ENCODE measurements at regions not wholly inside any gene's neighbourhood (a gene's known extent, or its start where the extent isn't known, plus 50 kb on each side); places are given as distances from the start of the nearest gene placed in this dataset.
"Not testable (repeated sequence)": the region's sequence is repeated elsewhere in the genome, so short reads cannot be mapped to it uniquely, and the experiment has no call there.

DNA sequence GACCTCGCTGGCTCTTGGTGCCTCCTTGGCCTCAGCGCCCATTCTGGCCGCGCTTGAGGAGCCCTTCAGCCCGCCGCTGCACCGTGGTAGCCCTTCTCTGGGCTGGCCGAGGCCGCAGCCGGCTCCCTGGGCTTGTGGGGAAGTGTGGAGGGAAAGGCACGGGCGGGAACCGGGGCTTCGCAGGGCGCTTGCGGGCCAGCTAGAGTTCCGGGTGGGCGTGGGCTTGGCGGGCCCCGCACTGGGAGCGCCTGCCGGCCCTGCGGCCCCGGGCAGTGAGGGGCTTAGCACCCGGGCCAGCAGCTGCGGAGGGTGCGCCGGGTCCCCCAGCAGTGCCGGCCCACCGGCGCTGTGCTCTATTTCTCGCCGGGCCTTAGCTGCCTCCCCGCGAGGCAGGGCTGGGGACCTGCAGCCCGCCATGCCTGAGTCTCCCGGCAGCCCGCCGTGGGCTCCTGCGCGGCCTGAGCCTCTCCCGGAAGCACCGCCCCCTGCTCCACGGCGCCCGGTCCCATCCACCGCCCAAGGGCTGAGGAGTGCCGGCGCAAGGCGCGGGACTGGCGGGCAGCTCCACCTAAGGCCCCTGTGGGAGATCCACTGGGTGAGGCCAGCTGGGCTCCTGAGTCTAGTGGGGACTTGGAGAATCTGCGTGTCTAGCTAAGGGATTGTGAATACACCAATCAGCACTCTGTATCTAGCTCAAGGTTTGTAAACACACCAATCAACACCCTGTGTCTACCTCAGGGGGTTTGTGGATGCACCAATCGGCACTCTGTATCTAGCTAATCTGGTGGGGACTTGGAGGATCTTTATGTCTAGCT is 141.1 kb downstream of the SLCO4C1 start:
- H3K4me1 ChIP-seq; H3K27me3 ChIP-seq (ENCODE audit: low read depth); H3K36me3 ChIP-seq (replicated peaks); DNase-seq (ENCODE audit: low spot score in 2 of 2); in situ Hi-C loops (cut with MboI; ENCODE audit: low sequenced_read_pairs); H3K9me3 ChIP-seq; H3K4me3 ChIP-seq: not testable (repeated sequence)

DNA sequence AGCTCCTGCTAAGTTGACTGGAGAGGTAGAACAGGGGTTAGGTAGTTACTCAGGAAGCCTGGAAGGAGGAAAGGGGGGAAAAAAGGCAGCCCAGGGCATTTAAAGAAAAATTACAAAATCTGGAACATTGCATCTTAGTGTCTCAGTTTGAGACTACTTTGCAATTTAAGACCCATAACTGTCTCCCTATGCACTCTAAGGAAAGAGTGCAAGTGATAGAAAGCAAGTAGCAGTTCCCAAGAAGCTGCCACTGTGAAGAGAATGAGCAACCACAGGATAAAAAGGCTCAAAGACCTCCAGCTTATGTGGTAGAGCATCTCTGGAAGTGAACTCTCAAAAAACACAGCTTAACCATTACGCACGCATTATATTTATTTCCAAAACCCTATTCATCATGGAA is 141.8 kb downstream of the SLCO4C1 start:
- in situ Hi-C loops (cut with MboI; ENCODE audit: low sequenced_read_pairs) = no loop called here
- Histone ChIP-seq H3K27me3 (ENCODE audit: low read depth) (0 out of 2 replicates have a peak, but pooled peaks cover 4% of the 10 kb centered on the region), H3K4me3 (no peak overlapping the region), H3K9me3 (no peaks in the 10 kb centered on the region), H3K4me1 (no peaks in the 10 kb centered on the region), H3K36me3 (replicated peaks) (no peaks in the 10 kb centered on the region)
- no peak for DNase-seq (ENCODE audit: low spot score in 2 of 2)

DNA sequence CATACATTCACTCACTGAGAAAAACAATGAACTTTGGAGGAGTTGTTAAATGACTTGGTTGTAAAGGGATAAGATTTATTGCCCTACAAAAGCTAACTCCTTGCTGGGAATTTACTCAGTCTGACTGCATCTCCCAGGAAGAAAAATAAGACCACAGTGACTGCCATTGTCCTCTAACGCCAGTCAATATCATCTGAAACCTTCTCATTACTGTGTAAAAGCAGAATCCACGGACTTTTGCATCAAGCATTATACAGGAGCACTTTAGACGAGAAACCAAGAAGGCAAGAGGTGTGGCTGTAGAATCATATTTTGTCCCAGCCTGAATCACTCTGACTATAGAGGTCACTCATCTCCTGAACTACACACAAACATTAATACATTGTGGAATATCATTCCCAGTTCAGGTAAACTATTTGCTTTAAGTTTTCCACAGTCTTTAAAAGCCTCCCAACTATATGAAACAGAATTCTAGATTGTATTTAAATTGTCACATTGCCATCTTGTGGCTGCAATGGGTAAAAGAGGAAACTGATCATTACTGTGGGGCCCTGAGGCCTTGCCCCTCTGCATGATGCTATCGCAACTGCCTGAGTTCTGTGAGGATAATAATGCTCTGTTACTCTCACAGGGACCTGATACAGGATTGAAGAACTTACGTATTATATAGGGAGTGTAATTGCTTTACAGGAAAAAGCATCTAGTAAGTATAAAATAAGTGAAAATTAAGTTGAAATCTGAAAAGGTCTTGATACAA is 142.9 kb downstream of the SLCO4C1 start:
- in situ Hi-C loops (cut with MboI; ENCODE audit: low sequenced_read_pairs) = no loop called here
- no peaks in the 10 kb centered on the region for H3K4me1 ChIP-seq
- H3K27me3 ChIP-seq (ENCODE audit: low read depth) = 0 out of 2 replicates have a peak, but pooled peaks cover 4% of the 10 kb centered on the region
- no peaks in the 10 kb centered on the region for H3K36me3 ChIP-seq (replicated peaks)
- no peak overlapping the region for H3K4me3 ChIP-seq
- no peaks in the 10 kb centered on the region for H3K9me3 ChIP-seq
- DNase-seq (ENCODE audit: low spot score in 2 of 2) = peak; percentile 8 to 23

DNA sequence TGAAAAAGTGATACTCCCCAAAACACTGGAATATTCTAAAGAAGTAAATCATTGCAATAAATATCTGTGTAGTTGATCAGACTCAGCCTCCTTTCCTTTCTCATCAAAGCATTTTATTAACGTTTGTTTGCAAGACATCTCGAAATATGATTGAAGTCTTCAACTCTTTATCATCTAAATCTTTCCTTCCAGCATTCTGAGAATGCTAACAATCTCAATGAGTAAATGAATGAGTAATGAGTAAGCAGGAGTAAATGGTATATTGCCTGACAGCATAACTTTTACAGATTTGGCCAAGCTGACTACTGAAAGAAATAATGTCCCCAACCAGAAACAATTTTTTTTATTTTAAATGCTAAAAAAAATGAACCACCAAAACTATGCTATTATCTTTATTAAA is 157.1 kb downstream of the SLCO4C1 start:
- no peaks in the 10 kb centered on the region for H3K9me3 ChIP-seq

DNA sequence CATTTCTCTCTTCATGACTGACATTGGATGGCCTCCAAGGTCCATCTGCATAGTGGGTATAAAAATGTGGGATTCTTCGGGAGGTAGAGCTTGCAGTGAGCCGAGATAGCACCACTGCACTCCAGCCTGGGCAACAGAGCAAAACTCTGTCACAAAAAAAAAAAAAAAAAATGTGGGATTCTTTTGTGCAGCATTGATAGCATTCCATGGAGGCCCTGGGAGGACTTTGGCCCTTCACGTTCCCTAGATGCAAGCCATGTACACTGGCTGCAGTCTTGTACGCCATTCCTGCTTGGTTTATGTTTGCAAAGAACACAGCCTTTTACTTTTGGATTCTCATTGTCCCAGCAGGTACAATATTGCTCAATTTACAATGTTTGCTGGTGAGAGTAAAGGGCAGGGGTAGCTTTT is 157.8 kb downstream of the SLCO4C1 start:
- H3K27me3 ChIP-seq (ENCODE audit: low read depth) = no peaks in the 10 kb centered on the region
- H3K4me3 ChIP-seq = no peak overlapping the region
- DNase-seq (ENCODE audit: low spot score in 2 of 2) = no peak
- in situ Hi-C loops (cut with MboI; ENCODE audit: low sequenced_read_pairs) = no loop called here
- no peaks in the 10 kb centered on the region for H3K4me1 ChIP-seq
- H3K36me3 ChIP-seq (replicated peaks) = no peaks in the 10 kb centered on the region
- no peaks in the 10 kb centered on the region for H3K9me3 ChIP-seq

More for the DNA sequence above, 157.1 kb downstream of the SLCO4C1 start:
- in situ Hi-C loops (cut with MboI; ENCODE audit: low sequenced_read_pairs) = no loop called here
- H3K36me3 ChIP-seq (replicated peaks) = no peaks in the 10 kb centered on the region
- H3K4me1 ChIP-seq = no peaks in the 10 kb centered on the region
- no peak for DNase-seq (ENCODE audit: low spot score in 2 of 2)
- H3K4me3 ChIP-seq = no peak overlapping the region
- H3K27me3 ChIP-seq (ENCODE audit: low read depth) = no peaks in the 10 kb centered on the region

DNA sequence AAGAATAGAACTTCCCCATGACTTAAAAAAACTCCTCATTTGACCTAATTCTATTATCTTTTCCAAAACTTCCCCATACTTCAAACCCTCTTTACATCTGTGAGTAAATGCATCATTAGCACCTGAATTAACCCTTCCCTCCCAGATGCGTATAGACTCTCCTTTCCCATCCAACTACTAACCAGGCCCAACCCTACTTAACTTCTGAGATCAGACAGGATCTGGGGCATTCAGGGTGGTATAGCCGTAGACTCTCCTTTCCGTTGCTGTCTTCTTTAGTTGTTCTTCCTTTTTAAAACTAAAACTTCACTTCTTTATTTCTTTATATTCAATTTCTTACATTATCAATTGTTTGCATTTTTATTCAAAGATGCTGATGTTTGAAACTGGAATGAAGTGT is 165.2 kb downstream of the SLCO4C1 start:
- no peaks in the 10 kb centered on the region for H3K27me3 ChIP-seq (ENCODE audit: low read depth)
- in situ Hi-C loops (cut with MboI; ENCODE audit: low sequenced_read_pairs) = no loop called here
- no peak for DNase-seq (ENCODE audit: low spot score in 2 of 2)

DNA sequence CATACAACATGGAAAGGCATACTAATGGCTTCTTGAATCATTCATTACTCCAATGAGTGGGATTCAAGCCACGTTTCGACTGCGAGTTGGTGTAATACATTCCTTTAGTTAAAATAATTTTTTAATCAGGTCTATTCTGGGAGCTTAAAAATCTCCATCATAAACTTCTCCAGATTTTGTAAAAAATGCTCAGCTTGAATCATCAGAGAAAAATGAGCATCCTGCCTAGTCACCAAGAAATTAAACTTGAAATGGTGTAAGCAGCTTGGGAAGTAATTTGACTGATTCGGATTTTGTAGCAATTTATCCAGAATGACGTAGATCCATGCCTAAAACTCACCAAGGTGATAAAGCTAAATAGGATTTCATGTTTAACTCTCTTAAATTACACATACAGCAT is 165.7 kb downstream of the SLCO4C1 start:
- H3K36me3 ChIP-seq (replicated peaks) = no peaks in the 10 kb centered on the region
- no peak for DNase-seq (ENCODE audit: low spot score in 2 of 2)
- in situ Hi-C loops (cut with MboI; ENCODE audit: low sequenced_read_pairs) = no loop called here
- no peak overlapping the region for H3K4me3 ChIP-seq
- no peaks in the 10 kb centered on the region for H3K4me1 ChIP-seq
- no peaks in the 10 kb centered on the region for H3K27me3 ChIP-seq (ENCODE audit: low read depth)
- H3K9me3 ChIP-seq = no peaks in the 10 kb centered on the region

More for the DNA sequence above, 165.2 kb downstream of the SLCO4C1 start:
- H3K36me3 ChIP-seq (replicated peaks) = no peaks in the 10 kb centered on the region
- no peak overlapping the region for H3K4me3 ChIP-seq
- H3K9me3 ChIP-seq = no peaks in the 10 kb centered on the region
- no peaks in the 10 kb centered on the region for H3K4me1 ChIP-seq

- no peaks in the 10 kb centered on the region for H3K36me3 ChIP-seq (replicated peaks)
- no peak for DNase-seq (ENCODE audit: low spot score in 2 of 2)
- no peaks in the 10 kb centered on the region for H3K27me3 ChIP-seq (ENCODE audit: low read depth)
- in situ Hi-C loops (cut with MboI; ENCODE audit: low sequenced_read_pairs) = no loop called here
- no peaks in the 10 kb centered on the region for H3K9me3 ChIP-seq
- H3K4me3 ChIP-seq = no peak overlapping the region
- no peaks in the 10 kb centered on the region for H3K4me1 ChIP-seq
These were observed 176.8 kb downstream of the SLCO4C1 start for GRCh38 chr5:102119252-102119651.

DNA sequence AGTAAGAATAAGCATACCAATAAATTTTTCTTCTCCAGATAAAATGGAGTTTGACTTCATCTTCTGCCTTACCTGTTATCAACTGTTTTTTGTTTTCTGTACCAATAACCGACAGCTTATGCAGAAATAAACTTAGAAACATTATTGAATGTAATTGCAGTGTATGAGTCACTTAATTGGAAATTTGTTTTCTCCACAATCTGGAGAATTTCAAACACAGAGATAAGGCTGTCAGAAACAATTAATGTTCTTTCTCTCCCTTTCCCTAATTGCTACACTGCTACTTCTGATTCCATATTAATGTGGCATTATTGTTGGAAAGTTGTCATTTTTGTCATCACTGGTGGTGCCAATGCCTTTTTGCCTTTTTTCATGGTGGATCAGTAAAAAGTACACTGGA is 180.3 kb downstream of the SLCO4C1 start:
- no peaks in the 10 kb centered on the region for H3K27me3 ChIP-seq (ENCODE audit: low read depth)

GRCh38 chr5:102114525-102115069 is 181.5 kb downstream of the SLCO4C1 start:
- Histone ChIP-seq H3K27me3 (ENCODE audit: low read depth) (no peaks in the 10 kb centered on the region), H3K4me3 (no peak overlapping the region), H3K9me3 (no peaks in the 10 kb centered on the region), H3K36me3 (replicated peaks) (no peaks in the 10 kb centered on the region), H3K4me1 (no peaks in the 10 kb centered on the region)
- no peak for DNase-seq (ENCODE audit: low spot score in 2 of 2)
- in situ Hi-C loops (cut with MboI; ENCODE audit: low sequenced_read_pairs) = no loop called here

More for the DNA sequence above, 180.3 kb downstream of the SLCO4C1 start:
- DNase-seq (ENCODE audit: low spot score in 2 of 2) = no peak
- Histone ChIP-seq H3K4me3 (no peak overlapping the region), H3K9me3 (no peaks in the 10 kb centered on the region), H3K4me1 (no peaks in the 10 kb centered on the region), H3K36me3 (replicated peaks) (no peaks in the 10 kb centered on the region)
- in situ Hi-C loops (cut with MboI; ENCODE audit: low sequenced_read_pairs) = no loop called here

GRCh38 chr5:102107865-102108264 is 188.2 kb downstream of the SLCO4C1 start:
- Histone ChIP-seq H3K4me1 (no peaks in the 10 kb centered on the region), H3K9me3 (no peaks in the 10 kb centered on the region), H3K4me3 (no peak overlapping the region), H3K36me3 (replicated peaks) (no peaks in the 10 kb centered on the region), H3K27me3 (ENCODE audit: low read depth) (no peaks in the 10 kb centered on the region)
- in situ Hi-C loops (cut with MboI; ENCODE audit: low sequenced_read_pairs) = no loop called here
- DNase-seq (ENCODE audit: low spot score in 2 of 2) = no peak

- in situ Hi-C loops (cut with MboI; ENCODE audit: low sequenced_read_pairs) = no loop called here
- Histone ChIP-seq H3K4me3 (no peak overlapping the region), H3K9me3 (no peaks in the 10 kb centered on the region), H3K4me1 (no peaks in the 10 kb centered on the region), H3K36me3 (replicated peaks) (no peaks in the 10 kb centered on the region), H3K27me3 (ENCODE audit: low read depth) (no peaks in the 10 kb centered on the region)
- DNase-seq (ENCODE audit: low spot score in 2 of 2) = no peak
These were observed 189.5 kb downstream of the SLCO4C1 start for GRCh38 chr5:102106599-102106998.

GRCh38 chr5:102099766-102100331 is 196.2 kb downstream of the SLCO4C1 start:
- Histone ChIP-seq H3K9me3 (no peaks in the 10 kb centered on the region), H3K27me3 (ENCODE audit: low read depth) (no peaks in the 10 kb centered on the region), H3K4me3 (no peak overlapping the region), H3K4me1 (no peaks in the 10 kb centered on the region), H3K36me3 (replicated peaks) (no peaks in the 10 kb centered on the region)
- in situ Hi-C loops (cut with MboI; ENCODE audit: low sequenced_read_pairs) = no loop called here
- DNase-seq (ENCODE audit: low spot score in 2 of 2) = no peak

DNA sequence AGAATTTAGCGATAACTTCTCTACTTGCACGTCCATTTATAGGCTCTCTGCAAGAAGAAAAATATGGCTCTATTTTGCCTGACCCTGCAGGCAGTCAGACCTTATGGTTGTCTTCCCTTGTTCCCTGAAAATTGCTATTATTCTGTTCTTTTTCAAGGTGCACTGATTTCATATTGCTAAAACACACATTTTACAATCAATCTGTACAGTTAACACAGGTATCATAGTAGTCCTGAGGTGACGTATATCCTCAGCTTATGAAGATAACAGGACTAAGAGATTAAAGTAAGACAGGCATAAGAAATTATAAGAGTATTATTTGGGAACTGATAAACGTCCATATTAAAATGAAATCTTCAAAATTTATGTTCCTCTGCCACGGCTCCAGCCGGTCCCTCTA is 197.0 kb downstream of the SLCO4C1 start:
- H3K36me3 ChIP-seq (replicated peaks); H3K4me1 ChIP-seq; in situ Hi-C loops (cut with MboI; ENCODE audit: low sequenced_read_pairs): not testable (repeated sequence)

More for the DNA sequence above, 197.0 kb downstream of the SLCO4C1 start:
- not testable (repeated sequence) for H3K27me3 ChIP-seq (ENCODE audit: low read depth); H3K4me3 ChIP-seq; H3K9me3 ChIP-seq; DNase-seq (ENCODE audit: low spot score in 2 of 2)
